ENCODE measurements at regions not wholly inside any gene's neighbourhood (a gene's known extent, or its start where the extent isn't known, plus 50 kb on each side); places are given as distances from the start of the nearest gene placed in this dataset.

DNA sequence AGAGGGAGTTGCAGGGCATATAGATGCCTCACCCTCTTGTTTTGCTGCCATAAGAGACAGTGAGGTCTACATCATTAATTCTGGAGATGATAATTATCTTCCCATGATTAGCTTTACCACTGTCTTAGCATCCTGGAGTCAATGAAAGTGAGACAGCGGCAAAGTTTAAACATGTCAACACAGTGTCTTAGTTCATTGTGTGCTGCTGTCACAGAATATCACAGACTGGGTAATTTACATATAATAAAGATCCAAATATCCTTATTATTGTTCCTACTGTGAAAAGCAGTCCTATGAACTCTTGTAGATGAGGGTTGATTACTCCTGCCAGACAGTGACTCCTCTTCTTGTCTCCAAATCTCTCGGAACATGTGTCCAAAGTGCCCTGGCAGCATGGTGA lies 658.6 kb upstream of the ADGRB3 start:
- H3K27me3 ChIP-seq (replicated peaks; ENCODE audit: insufficient read depth, low read length), result no peaks in the 10 kb centered on the region
- no peaks in the 10 kb centered on the region for H4K20me1 ChIP-seq (ENCODE audit: insufficient read depth, low read length)
- no peak overlapping the region for H3K4me3 ChIP-seq (ENCODE audit: low read length)
- H3F3A ChIP-seq (ENCODE audit: insufficient read depth, low read length), result no peaks in the 10 kb centered on the region
- no peaks in the 10 kb centered on the region for H3K9me3 ChIP-seq (replicated peaks; ENCODE audit: insufficient read depth, low read length)
- H3K4me2 ChIP-seq (ENCODE audit: low read depth, low read length), result no peak overlapping the region
- H3K27ac ChIP-seq (ENCODE audit: low read length), result no peak overlapping the region
- H3K4me1 ChIP-seq (ENCODE audit: low read length), result no peaks in the 10 kb centered on the region
- TF ChIP-seq EZH2phosphoT487 (IDR thresholded peaks at IDR 0.05; ENCODE audit: low read length) (no peak), EZH2 (optimal IDR thresholded peaks at IDR 0.05; ENCODE audit: low read depth, low read length) (no peak)
- TF ChIP-seq, protein P1, sequence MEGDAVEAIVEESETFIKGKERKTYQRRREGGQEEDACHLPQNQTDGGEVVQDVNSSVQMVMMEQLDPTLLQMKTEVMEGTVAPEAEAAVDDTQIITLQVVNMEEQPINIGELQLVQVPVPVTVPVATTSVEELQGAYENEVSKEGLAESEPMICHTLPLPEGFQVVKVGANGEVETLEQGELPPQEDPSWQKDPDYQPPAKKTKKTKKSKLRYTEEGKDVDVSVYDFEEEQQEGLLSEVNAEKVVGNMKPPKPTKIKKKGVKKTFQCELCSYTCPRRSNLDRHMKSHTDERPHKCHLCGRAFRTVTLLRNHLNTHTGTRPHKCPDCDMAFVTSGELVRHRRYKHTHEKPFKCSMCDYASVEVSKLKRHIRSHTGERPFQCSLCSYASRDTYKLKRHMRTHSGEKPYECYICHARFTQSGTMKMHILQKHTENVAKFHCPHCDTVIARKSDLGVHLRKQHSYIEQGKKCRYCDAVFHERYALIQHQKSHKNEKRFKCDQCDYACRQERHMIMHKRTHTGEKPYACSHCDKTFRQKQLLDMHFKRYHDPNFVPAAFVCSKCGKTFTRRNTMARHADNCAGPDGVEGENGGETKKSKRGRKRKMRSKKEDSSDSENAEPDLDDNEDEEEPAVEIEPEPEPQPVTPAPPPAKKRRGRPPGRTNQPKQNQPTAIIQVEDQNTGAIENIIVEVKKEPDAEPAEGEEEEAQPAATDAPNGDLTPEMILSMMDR (IDR thresholded peaks at IDR 0.05; ENCODE audit: low read length), result no peak
- no peaks in the 10 kb centered on the region for H3K9me2 ChIP-seq (replicated peaks; ENCODE audit: insufficient read depth, low read length)
- no peaks in the 10 kb centered on the region for H3K36me3 ChIP-seq (replicated peaks; ENCODE audit: insufficient read depth, low read length)
- no peaks in the 10 kb centered on the region for H3K79me2 ChIP-seq (ENCODE audit: low read length)
- no peak for DNase-seq
- no peak overlapping the region for H3K9ac ChIP-seq (ENCODE audit: low read length)
- no peak overlapping the region for H2AFZ ChIP-seq (ENCODE audit: low read length)

DNA sequence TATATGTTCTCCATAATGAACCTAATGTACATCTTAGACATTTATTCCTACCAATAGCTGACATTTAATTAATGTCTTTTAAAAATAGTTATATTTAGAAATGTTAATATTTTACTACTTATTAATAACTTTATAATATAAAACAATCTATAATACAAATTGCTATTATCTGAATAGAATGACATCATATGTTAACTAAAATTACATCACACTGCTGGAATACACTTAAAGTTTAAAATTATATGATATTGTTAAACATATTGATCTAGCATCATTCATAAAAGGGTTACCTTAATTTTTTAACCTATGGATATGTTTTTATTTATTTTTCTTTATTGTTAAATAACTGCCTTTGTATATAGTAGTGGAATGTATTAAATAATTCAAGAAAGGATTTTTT lies 660.2 kb upstream of the ADGRB3 start:
- no peaks in the 10 kb centered on the region for H3K9me2 ChIP-seq (replicated peaks; ENCODE audit: insufficient read depth, low read length)
- H3K4me3 ChIP-seq (ENCODE audit: low read length), result no peak overlapping the region
- H3F3A ChIP-seq (ENCODE audit: insufficient read depth, low read length), result no peaks in the 10 kb centered on the region
- TF ChIP-seq EZH2phosphoT487 (IDR thresholded peaks at IDR 0.05; ENCODE audit: low read length) (no peak), EZH2 (optimal IDR thresholded peaks at IDR 0.05; ENCODE audit: low read depth, low read length) (no peak)
- TF ChIP-seq, protein P1 (IDR thresholded peaks at IDR 0.05; ENCODE audit: low read length), result no peak
- DNase-seq, result no peak
- no peaks in the 10 kb centered on the region for H3K36me3 ChIP-seq (replicated peaks; ENCODE audit: insufficient read depth, low read length)
- no peak overlapping the region for H2AFZ ChIP-seq (ENCODE audit: low read length)
- H3K27ac ChIP-seq (ENCODE audit: low read length), result no peak overlapping the region
- no peaks in the 10 kb centered on the region for H3K4me1 ChIP-seq (ENCODE audit: low read length)
- no peak overlapping the region for H3K9ac ChIP-seq (ENCODE audit: low read length)
- no peaks in the 10 kb centered on the region for H3K27me3 ChIP-seq (replicated peaks; ENCODE audit: insufficient read depth, low read length)
- H4K20me1 ChIP-seq (ENCODE audit: insufficient read depth, low read length), result no peaks in the 10 kb centered on the region
- no peak overlapping the region for H3K4me2 ChIP-seq (ENCODE audit: low read depth, low read length)
- no peaks in the 10 kb centered on the region for H3K79me2 ChIP-seq (ENCODE audit: low read length)
- H3K9me3 ChIP-seq (replicated peaks; ENCODE audit: insufficient read depth, low read length), result no peaks in the 10 kb centered on the region

DNA sequence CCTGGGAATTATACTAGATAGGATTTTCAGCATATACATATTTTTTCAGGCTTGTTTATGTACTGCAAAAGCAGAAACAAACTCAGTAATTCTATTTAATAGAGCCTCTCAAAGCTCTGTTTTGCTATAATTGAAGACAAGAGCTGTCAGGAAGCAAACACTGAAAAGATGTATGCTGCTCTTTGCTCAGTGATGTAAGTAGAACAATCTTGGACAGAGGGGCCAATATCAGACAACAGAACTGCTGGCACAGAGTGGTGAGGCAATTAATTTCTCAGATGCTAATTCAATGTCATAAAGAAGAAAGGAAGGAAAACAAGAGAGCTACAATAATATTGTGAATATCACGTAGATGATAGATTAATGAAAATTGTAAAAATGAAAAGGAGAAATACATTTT lies 663.3 kb upstream of the ADGRB3 start:
- H3K27me3 ChIP-seq (replicated peaks; ENCODE audit: insufficient read depth, low read length), result no peaks in the 10 kb centered on the region
- H3K9ac ChIP-seq (ENCODE audit: low read length), result no peak overlapping the region
- no peaks in the 10 kb centered on the region for H3K4me1 ChIP-seq (ENCODE audit: low read length)
- H3K9me3 ChIP-seq (replicated peaks; ENCODE audit: insufficient read depth, low read length), result no peaks in the 10 kb centered on the region
- H3K4me3 ChIP-seq (ENCODE audit: low read length), result no peak overlapping the region
- DNase-seq, result no peak
- TF ChIP-seq EZH2 (optimal IDR thresholded peaks at IDR 0.05; ENCODE audit: low read depth, low read length) (no peak), EZH2phosphoT487 (IDR thresholded peaks at IDR 0.05; ENCODE audit: low read length) (no peak)
- TF ChIP-seq, protein P1 (IDR thresholded peaks at IDR 0.05; ENCODE audit: low read length), result no peak
- H3K36me3 ChIP-seq (replicated peaks; ENCODE audit: insufficient read depth, low read length), result no peaks in the 10 kb centered on the region
- H3K4me2 ChIP-seq (ENCODE audit: low read depth, low read length), result no peak overlapping the region
- H2AFZ ChIP-seq (ENCODE audit: low read length), result no peak overlapping the region
- H3K79me2 ChIP-seq (ENCODE audit: low read length), result no peaks in the 10 kb centered on the region
- no peaks in the 10 kb centered on the region for H3F3A ChIP-seq (ENCODE audit: insufficient read depth, low read length)
- no peaks in the 10 kb centered on the region for H3K9me2 ChIP-seq (replicated peaks; ENCODE audit: insufficient read depth, low read length)
- H3K27ac ChIP-seq (ENCODE audit: low read length), result no peak overlapping the region
- no peaks in the 10 kb centered on the region for H4K20me1 ChIP-seq (ENCODE audit: insufficient read depth, low read length)
